ENCODE measurements at regions not wholly inside any gene's neighbourhood (a gene's known extent, or its start where the extent isn't known, plus 50 kb on each side); places are given as distances from the start of the nearest gene placed in this dataset.

DNA sequence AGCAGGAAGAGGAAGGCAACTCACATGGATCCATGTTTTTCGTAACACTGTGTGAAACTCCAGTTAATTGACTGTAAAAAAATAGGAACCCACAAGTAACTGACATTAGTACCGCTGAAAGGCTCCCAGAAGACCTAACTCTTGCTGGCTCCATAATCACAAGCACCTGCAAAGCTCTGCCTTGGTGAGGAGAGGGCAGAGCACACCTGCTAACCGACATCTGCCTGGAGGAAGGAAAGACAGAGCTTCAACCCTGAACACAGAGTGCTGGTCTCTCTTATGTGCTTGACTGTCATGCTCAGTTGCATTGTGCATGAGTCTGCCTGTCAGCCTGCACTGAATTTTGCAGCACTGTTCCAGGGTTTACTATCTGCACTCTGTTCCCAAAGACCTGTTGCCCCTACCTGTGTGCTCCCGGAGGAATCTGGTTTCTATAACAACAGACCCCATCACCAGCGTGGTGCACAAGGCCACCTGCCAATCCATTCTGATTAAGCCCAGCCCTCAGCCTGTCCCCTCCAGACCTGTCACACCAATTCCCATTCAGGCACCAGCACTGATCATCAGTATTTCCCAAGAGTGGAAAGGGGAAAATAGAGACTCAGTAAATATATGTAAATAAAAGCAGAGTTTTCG is 63.1 kb upstream of the ANKRD1 start:
- no peak for DNase-seq
- peaks cover 2% of the 10 kb centered on the region for H3K9me3 Mint-ChIP-seq (ENCODE audit: unreplicated experiment)
- no peak overlapping the region for H3K4me3 Mint-ChIP-seq (ENCODE audit: unreplicated experiment)
- TF ChIP-seq, protein P1, sequence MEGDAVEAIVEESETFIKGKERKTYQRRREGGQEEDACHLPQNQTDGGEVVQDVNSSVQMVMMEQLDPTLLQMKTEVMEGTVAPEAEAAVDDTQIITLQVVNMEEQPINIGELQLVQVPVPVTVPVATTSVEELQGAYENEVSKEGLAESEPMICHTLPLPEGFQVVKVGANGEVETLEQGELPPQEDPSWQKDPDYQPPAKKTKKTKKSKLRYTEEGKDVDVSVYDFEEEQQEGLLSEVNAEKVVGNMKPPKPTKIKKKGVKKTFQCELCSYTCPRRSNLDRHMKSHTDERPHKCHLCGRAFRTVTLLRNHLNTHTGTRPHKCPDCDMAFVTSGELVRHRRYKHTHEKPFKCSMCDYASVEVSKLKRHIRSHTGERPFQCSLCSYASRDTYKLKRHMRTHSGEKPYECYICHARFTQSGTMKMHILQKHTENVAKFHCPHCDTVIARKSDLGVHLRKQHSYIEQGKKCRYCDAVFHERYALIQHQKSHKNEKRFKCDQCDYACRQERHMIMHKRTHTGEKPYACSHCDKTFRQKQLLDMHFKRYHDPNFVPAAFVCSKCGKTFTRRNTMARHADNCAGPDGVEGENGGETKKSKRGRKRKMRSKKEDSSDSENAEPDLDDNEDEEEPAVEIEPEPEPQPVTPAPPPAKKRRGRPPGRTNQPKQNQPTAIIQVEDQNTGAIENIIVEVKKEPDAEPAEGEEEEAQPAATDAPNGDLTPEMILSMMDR (IDR thresholded peaks at IDR 0.05; ENCODE audit: partially characterized antibody, unreplicated experiment) = no peak
- no peaks in the 10 kb centered on the region for H3K4me1 Mint-ChIP-seq (ENCODE audit: low read depth, unreplicated experiment)
- no peak overlapping the region for H3K27ac Mint-ChIP-seq (ENCODE audit: unreplicated experiment)
- H3K36me3 Mint-ChIP-seq (ENCODE audit: unreplicated experiment) = no peaks in the 10 kb centered on the region
- H3K27me3 Mint-ChIP-seq (ENCODE audit: unreplicated experiment) = no peaks in the 10 kb centered on the region

DNA sequence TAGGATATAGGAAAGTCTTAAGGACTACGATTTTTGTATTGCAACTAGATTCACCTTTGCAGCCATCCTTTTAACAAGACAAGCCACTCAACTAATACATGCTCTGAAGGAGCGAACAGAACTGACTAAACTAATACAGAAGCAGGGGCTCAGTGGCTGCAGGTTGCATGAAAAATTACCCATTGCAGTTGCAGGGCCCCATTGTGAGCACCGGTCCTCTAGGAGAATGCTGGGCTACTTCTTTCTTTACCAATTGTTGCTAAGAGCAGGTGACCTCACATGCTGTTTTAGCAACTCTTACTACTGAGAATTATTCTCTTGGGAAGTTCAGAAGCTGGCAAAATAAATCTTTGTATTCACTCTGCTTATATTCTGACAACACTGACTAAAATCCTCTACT is 64.0 kb upstream of the ANKRD1 start:
- Mint-ChIP-seq H3K27ac (ENCODE audit: unreplicated experiment) (no peak overlapping the region), H3K27me3 (ENCODE audit: unreplicated experiment) (no peaks in the 10 kb centered on the region), H3K36me3 (ENCODE audit: unreplicated experiment) (no peaks in the 10 kb centered on the region), H3K4me3 (ENCODE audit: unreplicated experiment) (no peak overlapping the region), H3K4me1 (ENCODE audit: low read depth, unreplicated experiment) (no peaks in the 10 kb centered on the region), H3K9me3 (ENCODE audit: unreplicated experiment) (peaks cover 2% of the 10 kb centered on the region)
- TF ChIP-seq, protein P1 (IDR thresholded peaks at IDR 0.05; ENCODE audit: partially characterized antibody, unreplicated experiment) = no peak
- DNase-seq = no peak

DNA sequence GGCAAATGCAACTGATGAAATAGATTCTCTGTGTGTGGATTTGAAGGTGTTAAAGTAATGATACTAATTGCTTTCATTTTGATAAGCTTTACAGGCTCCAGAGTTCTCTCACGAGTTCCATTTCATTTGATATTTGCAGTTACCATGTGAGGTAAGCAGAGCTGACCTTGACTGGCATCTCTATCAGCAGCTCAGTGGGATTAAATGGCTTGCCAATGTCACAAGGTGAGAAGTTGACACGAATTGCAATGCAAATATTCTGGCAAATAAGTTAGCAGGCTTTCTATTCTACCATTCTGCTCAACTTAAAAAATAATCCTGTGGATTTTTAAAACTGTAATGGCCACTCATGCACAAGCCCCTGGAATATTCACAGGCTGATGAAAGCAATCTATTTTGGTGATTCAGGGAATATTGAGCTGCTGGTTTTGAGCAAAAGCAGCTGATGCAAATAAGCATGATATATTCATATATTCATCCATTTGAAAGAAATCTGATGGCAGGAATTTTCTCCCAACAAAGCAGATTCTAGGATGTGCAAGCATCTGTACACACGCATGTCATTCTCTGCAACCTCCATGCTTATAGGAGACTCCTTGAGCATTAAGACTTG is 64.5 kb upstream of the ANKRD1 start:
- no peak for DNase-seq
- Mint-ChIP-seq H3K27ac (ENCODE audit: unreplicated experiment) (no peak overlapping the region), H3K27me3 (ENCODE audit: unreplicated experiment) (no peaks in the 10 kb centered on the region), H3K4me3 (ENCODE audit: unreplicated experiment) (no peak overlapping the region), H3K4me1 (ENCODE audit: low read depth, unreplicated experiment) (no peaks in the 10 kb centered on the region), H3K36me3 (ENCODE audit: unreplicated experiment) (no peaks in the 10 kb centered on the region), H3K9me3 (ENCODE audit: unreplicated experiment) (peaks cover 2% of the 10 kb centered on the region)
- TF ChIP-seq, protein P1 (IDR thresholded peaks at IDR 0.05; ENCODE audit: partially characterized antibody, unreplicated experiment) = no peak

GRCh38 chr10:90986136-90986760 is 65.4 kb upstream of the ANKRD1 start:
- no peaks in the 10 kb centered on the region for H3K4me1 Mint-ChIP-seq (ENCODE audit: low read depth, unreplicated experiment)
- no peak overlapping the region for H3K27ac Mint-ChIP-seq (ENCODE audit: unreplicated experiment)
- TF ChIP-seq, protein P1 (IDR thresholded peaks at IDR 0.05; ENCODE audit: partially characterized antibody, unreplicated experiment) = no peak
- no peak for DNase-seq
- H3K36me3 Mint-ChIP-seq (ENCODE audit: unreplicated experiment) = no peaks in the 10 kb centered on the region
- H3K27me3 Mint-ChIP-seq (ENCODE audit: unreplicated experiment) = no peaks in the 10 kb centered on the region
- H3K4me3 Mint-ChIP-seq (ENCODE audit: unreplicated experiment) = no peak overlapping the region
- H3K9me3 Mint-ChIP-seq (ENCODE audit: unreplicated experiment) = peaks cover 2% of the 10 kb centered on the region

DNA sequence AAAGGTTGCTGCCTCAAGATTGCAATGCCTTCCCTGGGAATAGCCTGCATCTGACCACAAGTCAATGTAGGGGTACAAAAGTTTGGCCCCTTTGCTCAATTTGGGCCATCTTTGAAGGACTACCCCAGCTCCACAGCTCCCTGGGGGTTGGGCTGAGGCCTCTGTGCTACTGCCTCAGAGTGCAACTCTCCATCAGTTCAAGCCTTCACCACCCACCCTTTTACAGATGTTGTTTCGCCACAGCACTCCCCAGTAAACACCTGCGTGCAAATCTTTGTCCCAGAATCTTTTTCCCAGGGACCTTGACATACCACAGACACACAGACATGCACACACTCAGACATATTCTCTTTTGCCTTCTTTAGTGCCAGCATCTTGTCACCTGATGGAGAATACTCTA is 66.0 kb upstream of the ANKRD1 start:
- no peaks in the 10 kb centered on the region for H3K4me1 Mint-ChIP-seq (ENCODE audit: low read depth, unreplicated experiment)
- H3K9me3 Mint-ChIP-seq (ENCODE audit: unreplicated experiment) = peaks cover 2% of the 10 kb centered on the region
- H3K27ac Mint-ChIP-seq (ENCODE audit: unreplicated experiment) = no peak overlapping the region
- DNase-seq = no peak
- no peak overlapping the region for H3K4me3 Mint-ChIP-seq (ENCODE audit: unreplicated experiment)
- TF ChIP-seq, protein P1 (IDR thresholded peaks at IDR 0.05; ENCODE audit: partially characterized antibody, unreplicated experiment) = no peak
- no peaks in the 10 kb centered on the region for H3K27me3 Mint-ChIP-seq (ENCODE audit: unreplicated experiment)
- no peaks in the 10 kb centered on the region for H3K36me3 Mint-ChIP-seq (ENCODE audit: unreplicated experiment)

Data from glutamatergic neuron (in vitro differentiated cells).